NCI-H526 (cell line): ENCODE measurements at regions not wholly inside any gene's neighbourhood (a gene's known extent, or its start where the extent isn't known, plus 50 kb on each side); places are given as distances from the start of the nearest gene placed in this dataset.

ENCODE experiments used
- DNase-seq, 2 experiments: peaks; one replicate each; lab custom pipeline; 2025; lab: John Stamatoyannopoulos, UW

DNA sequence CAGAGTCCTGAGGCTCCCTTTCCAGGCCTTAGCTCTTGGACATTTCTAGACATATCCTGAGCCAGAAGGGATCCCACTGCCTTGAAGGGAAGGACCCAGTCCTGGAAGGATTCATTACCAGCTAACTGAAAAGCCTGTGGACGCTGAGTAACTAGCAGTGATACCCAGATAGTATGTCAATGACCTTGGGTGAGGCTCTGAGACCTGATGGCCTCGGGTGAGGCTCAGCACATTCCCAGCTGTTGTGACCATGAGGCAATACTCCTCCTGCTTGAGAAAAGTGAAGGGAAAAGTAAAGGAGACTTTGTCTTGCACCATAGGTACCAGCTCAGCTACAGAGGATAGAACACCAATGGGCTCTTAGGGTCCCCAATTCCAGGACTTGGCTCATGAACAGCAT is 268.1 kb downstream of the DKK2 start:
- DNase-seq, result no peak

DNA sequence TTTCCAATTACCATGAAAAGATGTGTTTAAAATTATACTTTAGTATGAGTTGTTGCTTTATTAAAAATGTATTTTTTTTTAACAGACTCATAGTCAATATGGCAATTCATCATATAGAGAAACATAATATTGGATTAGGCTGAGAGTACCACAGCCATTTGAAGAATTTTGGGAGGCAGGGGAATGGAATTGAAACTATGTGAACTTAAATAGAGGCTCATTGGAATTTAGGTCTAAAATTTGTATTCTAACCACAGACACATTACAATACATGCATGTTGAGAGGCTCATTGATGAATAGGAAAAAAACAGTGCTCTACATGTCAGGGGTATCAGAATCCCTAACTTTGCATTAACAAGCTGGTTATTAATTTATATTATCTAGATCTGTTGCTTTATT is 269.6 kb downstream of the DKK2 start:
- DNase-seq, result no peak

DNA sequence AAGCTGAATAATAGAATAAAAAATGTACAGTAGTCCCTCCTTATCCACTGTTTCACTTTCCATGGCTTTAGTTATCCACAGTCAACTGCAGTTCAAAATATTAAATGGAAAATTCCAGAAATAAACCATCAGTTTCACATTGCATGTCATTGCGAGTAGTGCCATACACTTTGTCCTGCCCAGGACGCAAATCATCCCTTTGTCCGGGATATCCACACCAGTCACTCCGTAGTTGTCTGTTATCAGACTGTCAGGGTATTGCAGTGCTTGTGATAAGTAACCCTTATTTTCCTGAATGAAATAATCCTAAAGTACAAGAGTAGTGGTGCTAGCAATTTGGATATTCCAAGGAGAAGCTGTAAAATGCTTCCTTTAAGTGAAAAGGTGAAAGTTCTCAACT is 271.3 kb downstream of the DKK2 start:
- DNase-seq, result no peak

DNA sequence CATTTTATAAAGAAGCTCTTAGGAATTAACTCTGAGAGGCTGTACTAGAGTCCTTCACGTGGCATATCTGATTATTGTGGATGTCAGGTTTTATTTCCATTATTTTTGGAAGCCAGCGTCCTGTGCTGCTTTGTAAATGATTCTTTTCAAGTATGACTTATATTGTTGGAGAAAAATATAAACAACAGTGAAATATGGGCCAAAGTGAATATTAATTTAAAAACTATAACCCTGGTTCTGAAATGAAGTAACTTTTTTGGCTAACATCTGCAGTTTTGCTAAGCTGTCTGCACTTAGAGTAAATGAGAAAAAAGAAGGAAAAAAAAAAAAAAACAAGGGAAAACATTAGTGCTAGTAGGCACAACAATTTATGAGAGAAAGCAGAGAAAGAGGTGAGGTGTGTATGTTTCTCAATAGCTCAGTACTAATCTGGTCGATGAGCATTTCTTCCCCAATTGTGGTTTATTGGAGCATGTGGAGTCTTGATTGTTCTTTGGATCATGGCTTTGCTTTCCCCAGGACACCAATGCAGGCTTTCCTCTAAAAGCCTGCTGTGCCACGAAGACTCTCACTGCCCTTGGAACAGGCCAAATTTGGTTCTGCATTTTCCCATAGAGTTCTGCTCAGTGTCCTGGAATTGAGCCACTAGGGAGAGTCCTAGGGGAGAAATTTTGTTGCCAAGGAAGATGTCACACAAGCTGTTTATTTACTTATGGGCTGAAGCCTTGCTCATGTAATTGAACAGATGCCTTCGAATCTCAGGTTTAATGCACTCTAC is 273.3 kb downstream of the DKK2 start:
- no peak for DNase-seq

DNA sequence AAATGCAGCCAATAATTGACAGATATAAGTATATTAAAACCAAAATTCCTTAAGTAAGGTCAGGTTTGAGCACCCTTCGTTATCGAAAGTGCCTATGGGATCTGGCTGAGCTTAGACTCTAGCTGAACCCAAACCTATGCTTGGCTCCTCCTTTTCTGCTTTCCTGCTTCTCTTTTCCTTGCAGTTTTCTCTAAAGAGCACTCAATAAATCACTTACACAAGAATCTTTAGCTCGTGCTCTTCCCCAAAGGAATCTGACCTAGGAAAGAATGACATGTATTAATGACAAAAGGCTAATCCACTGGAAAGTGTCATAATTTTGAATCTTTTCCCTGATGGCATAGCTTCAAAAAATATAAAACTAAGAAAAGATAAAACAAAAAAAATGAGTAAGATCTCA is 282.7 kb downstream of the DKK2 start:
- DNase-seq, result no peak

DNA sequence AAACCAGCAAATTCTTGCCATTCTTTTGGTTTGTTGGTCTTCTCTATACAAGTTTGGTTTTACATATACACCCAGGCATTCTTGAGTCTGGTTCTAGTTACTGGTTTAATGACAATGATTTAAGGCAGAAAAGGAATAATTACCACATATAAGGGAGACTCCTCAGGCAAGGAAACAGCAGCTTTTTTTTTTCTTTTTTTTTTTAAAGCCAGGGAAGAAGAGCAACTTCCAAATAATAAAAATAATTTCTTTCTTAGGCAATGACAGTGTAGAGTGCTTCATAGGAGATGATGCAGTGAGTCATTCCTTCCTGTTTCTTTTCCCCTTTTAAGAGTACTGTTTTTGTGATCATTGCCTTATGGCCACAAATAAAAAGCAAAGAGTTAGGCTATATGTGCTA is 289.7 kb downstream of the DKK2 start:
- no peak for DNase-seq

DNA sequence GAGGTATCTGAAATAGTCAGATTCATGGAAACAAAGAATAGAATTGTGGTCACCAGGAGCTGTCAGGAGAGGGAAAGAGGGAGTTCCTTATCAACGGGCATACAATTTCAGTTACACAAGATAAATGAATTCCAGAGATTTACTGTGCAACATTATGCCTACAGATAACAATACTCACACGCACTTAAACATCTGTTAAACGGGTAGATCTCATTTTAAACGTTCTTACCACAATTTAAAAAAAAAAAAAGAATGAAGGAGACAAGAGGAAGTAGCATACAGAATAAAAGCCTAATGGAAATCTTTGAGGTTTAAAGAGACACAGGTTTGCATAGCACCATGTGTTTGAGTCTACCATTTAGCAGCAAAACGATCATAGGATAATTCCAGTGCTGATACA is 298.0 kb downstream of the DKK2 start:
- DNase-seq, result no peak

DNA sequence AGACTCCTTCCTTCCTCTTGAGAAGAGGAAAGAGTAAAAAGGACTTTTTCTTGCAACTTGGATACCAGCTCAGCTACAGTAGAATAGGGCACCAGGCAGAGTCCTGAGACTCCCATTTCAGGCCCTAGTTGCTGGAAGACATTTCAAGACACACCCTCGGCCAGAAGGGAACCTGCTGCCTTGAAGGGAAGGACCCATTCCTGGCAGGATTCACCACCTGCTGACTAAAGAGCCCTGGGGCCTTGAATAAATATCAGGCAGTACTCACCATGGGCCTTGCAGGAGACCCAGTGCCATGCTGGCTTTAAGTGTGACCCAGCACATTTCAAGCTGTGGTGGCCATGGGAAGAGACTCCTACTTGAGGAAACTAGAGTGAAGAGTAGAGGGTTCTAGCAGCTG is 317.6 kb downstream of the DKK2 start:
- no peak for DNase-seq

DNA sequence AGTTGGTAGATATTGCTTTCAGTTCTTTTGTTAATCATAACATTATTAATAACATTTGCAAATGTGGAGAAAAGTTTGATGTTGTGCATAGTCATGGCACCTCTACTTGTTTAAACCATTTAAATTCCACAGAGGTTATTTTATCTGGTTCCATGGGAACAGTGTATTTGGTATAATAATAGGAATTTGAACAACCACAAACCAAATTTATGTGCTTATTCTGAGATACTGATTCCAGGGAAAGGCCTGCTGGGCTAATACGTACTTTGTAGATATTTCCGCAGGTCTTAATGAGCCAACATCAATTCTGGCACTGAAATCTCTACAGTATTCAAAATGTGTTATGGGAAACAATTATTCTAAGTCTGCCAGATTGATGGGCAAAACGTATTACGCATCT is 319.0 kb downstream of the DKK2 start:
- no peak for DNase-seq

DNA sequence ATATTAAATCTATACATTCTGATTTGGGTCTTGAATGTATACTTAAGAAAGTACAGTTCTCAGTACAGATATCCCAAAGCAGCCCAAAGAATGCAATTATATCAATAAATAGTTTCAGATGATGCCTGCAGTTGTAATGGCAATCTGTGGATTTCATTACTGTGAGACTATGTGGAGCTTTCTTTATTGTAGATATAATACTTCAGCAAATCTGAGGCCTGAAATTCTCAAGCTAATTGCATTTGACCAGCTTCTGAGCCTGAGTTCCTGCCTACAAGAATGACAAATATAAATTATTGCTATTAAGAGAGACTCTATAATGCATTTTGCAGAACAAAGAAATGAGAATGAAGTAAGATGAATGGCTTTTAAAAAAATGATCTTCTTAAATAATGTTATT is 320.3 kb downstream of the DKK2 start:
- no peak for DNase-seq

DNA sequence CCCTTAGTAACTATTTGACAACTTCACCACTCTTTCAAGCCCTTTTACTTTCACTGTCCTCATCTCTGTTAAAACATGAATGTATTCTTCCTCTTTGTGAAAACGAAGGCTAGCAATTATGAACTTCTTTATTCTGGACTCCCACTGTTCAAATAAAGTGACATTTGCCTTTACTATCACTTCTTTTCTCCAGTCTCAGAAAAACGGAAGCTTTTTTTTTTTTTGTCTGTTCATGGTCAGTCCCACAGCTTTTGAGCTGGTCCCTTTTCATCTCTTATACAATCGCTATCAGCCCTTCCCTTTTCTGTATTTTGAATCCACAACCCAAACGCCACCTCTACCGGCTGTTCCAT is 327.7 kb downstream of the DKK2 start:
- no peak for DNase-seq

DNA sequence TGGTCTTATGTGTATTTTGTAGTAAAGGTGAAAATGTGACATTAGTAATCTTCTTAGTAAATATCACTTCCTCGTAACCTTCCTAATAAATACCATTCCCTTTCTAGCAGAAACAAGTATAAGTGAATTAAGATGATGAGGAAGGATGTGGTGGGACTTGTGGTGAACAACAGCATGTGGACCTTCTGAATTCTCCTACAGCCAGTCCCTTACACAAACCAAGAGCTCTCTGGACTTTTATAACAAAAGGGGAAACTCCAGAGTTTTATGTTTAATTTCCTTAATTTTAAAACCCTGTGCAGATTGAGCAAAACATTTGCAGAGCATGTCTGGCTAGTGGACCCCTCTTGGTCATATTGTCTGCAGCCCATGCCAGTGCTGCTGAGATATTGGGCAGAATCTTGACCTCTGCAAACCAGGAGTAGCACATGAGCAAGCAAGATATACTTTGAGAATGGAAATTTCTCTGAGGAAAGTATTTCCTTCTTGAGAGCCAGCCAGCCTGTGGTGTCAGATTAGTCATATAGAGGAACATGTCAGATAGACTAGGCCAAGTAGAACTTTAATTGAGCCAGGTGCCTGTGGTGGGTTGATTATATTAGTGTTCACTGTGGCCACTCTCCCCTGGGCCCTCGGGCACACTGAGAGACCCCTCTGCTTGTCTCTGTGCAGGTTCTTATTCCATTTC is 328.2 kb downstream of the DKK2 start:
- no peak for DNase-seq

DNA sequence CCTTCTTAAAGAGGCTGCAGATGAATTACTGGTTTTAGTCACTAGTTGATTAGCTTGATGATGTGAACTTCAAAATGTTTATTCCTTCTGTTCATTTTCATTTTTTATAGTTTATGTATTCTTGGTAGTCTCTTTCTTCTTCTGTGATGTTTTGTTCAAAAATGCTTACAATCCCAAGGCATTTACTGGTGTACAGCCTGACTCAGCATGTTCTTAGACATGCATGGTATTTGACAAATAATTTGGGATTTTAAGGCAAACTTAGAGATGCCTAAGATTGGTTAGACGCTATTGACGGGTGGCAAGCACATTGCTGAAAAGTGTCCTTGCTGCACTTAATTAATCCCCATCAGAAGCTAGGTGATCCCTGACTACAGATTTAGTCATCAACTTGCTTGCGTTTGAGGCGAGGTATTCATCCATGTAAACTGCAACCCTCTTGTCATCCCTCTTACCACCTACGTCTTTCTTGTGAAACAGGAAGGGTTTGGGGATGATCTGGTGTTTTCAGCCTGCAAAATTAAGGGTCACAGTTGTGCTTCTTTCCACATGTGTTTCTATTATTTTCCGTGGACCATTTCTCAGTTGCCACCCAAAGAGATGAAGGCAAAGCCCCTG is 331.8 kb downstream of the DKK2 start:
- DNase-seq, result no peak

DNA sequence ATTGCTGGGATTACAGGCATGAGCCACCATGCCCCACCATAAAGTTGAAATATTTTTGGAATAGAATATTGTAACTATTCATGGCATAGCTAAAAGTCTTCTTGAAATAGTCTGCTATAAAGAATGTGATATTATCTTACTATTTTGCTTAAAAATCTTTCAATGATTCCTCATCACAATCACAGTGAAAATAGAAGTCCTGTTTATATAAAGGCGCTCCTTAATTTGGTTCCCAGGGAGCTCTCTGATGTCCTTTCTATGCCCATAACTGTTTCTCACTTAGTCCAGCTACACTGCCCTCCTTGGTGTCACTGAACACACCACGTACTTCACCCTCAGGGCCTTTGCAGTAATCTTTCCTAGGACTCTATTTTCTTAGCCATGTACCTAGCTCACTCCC is 331.7 kb upstream of the GIMD1 start:
- DNase-seq, result no peak

DNA sequence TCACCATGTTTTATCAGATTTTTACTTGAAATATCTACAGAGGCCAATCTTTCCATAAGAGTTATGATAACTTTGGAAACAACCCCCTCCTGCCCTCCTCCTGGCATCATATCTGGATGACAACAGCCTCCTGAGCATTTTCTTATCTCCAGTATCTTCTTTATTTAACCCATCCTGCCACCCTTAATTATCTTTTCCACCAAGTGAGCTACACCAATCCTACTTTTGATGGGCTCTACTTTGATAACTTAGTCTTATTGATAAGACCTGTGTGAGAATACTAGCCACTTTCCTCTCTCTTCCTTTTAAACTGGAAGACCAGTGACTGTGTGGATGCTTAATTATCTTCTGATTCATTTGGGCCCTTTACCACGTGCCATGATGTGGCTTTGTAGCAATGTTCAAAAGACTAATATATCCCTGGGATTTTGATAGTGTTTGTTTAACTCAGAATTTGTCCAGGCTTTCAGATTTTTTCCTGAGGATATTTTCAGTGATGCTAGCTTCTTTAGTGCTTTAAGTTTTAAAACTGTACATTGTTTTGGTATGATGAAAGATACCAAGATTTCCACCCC is 330.1 kb upstream of the GIMD1 start:
- no peak for DNase-seq

DNA sequence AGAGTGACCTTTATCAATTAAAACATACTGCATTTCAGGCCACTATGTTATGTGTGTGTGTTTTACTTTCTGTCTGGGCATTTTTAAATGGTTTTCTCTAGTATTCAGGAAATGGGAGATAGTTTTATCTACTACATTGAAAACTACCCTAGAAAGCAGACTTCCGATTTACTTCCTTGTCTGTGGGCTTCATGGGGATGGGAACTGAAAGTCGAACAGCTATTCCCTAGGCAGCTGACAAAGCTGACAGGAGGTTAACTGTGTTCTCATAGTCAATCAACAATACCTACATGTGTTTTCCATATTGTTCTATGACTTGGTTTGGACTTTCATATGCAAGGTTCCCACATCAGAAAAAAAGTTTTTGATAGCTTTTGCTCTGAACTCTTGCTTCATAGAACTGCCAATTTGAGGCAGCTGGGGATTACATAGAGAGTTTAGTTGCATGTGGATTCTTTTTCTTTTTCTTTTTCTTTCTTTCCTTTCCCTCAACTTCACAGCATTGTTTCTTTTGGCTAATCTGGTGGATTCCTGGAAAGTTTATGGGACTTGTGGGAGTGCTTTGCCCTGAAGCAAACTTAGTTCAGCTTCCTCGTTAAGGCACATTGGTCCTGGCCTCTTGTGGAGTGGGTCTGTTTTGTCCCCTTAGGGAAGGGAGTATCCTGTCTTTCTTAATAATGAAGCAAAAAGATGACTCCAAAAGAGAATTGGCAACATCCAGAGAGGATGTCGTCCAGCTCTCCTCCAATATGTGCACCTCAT is 327.1 kb upstream of the GIMD1 start:
- DNase-seq, result no peak

DNA sequence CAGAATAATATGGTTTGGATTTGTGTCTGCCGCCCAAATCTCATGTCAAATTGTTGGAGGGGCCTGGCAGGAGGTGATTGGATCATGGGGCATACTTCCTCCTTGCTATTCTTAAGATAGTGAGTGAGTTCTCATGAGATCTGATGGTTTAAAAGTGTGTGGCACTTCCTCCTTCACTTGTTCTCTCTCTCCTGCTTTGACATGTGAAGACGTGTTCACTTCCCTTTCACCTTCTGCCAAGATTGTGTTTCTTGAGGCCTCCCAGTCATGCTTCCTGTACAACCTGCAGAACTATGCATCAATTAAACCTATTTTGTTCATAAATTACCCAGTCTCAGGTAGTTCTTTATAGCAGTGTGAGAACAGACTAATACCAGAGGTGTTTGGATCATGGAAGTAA is 325.7 kb upstream of the GIMD1 start:
- no peak for DNase-seq

DNA sequence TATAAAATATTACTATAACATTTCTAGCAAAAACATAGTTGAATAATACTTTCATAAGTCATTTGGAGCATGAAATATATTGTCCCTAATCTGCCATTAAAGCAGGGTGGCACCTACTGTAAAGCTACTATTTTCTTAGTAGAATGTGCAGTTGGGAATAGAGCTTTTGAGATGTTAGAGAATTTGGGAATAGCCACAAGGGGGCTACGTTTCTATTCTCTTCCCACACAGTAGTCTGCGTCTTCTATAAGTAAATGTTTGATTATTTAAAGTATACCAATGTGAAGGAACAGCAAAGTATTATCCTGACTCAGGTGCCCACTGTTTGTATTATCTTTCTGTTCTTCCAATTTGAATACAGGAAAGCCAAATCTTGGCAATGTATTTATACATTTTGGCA is 323.2 kb upstream of the GIMD1 start:
- DNase-seq, result peak in 1 of 2 experiments; percentile 2

DNA sequence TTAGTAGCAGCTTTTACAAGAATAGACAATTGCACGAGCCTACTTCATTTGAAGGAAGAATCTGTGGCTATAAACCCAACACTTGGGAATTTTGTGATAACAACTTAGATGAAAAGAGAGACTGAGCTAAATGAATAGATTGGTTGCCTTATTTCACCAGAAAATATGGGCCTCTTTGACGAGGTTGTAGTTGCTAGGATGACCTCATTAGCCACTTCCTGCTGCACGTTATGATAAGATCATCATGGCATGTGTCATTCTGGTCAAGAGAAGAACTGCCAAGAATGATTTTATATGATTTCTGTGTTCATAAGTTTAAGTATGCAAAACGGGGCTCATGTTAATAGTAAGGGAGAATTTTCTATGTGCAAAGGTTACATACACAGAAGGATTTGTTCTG is 321.9 kb upstream of the GIMD1 start:
- DNase-seq, result no peak

DNA sequence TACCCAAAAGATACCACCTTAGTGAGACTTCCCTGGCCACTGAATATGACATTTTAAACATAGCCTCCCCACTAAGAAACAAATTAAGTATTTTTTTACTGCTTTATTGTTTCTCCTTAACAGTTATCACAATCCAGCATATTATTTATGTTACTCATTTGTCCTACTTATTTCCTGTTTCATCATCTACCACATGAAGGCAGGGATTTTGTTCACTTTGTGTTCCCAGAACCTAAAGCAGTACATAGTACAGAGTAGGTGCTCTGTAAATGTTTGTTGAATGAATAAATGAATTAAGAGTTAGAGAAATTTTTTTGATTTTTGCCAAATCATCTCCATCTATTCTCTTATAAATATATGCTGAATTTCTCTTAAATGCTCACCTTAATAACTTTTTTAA is 318.4 kb upstream of the GIMD1 start:
- DNase-seq, result no peak

DNA sequence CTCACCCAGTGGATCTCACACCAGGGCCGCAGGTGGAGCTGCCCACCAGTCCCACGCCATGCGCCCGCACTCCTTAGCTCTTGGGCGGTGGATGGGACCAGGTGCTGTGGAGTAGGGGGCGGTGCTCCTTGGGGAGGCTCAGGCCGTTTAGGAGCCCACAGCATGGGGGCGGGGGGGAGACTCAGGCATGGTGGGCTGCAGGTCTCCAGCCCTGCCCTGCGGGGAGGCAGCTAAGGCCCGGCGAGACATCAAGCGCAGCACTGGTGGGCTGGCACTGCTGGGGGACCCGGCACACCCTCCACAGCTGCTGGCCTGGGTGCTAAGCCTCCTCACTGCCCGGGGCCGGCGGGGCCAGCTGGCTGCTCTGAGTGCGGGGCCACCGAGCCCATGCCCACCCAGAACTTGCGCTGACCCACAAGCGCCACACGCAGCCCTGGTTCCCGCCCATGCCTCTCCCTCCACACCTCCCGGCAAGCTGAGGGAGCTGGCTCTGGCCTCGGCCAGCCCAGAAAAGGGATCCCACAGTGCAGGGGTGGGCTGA is 312.9 kb upstream of the GIMD1 start:
- no peak for DNase-seq

DNA sequence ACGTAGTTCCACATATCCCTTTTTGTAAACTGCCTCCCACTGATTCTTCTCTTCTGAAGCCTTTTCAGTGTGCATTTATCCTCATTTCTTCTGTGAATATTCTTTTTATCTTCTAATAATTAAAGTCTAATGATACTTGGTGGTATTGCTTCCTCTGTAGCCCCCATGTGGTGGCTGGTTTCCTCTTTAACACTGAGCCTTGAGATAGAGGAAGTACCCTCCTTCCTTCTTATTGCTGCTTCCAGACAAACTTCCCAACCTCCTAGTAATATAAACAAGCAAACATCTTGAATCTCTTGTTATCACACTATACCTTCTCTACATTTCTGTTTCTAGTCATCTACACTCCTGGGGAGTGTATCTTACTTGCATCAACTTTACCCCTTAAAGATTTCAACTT is 310.5 kb upstream of the GIMD1 start:
- DNase-seq, result no peak
